COR-L47 (cell line): ENCODE measurements at regions not wholly inside any gene's neighbourhood (a gene's known extent, or its start where the extent isn't known, plus 50 kb on each side); places are given as distances from the start of the nearest gene placed in this dataset.
"Not testable (repeated sequence)": the region's sequence is repeated elsewhere in the genome, so short reads cannot be mapped to it uniquely, and the experiment has no call there.

ENCODE experiments used
- DNase-seq: peaks from one replicate; lab custom pipeline; 2025; lab: John Stamatoyannopoulos, UW

- no peak for DNase-seq
Observed at GRCh38 chr12:88889326-88890110, 309.2 kb upstream of the KITLG start.

DNA sequence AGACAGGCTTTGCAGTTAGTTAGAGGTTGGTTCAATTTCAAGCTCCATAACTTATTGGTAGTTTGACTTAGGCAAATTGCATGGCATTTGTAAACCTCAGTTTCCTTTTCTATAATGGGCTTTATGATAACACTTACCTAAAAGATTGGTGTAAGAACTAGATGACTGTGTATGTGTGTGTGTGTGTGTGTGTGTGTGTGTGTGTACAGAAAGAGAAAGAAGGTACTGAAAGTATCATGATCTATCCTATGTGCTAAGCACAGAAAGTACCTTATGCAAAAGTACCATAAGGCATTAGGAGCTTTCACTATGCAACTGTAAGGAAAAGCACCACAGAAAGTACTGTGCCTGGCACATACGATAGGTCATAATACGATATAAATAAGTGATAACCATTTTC is 304.3 kb upstream of the KITLG start:
- no peak for DNase-seq

DNA sequence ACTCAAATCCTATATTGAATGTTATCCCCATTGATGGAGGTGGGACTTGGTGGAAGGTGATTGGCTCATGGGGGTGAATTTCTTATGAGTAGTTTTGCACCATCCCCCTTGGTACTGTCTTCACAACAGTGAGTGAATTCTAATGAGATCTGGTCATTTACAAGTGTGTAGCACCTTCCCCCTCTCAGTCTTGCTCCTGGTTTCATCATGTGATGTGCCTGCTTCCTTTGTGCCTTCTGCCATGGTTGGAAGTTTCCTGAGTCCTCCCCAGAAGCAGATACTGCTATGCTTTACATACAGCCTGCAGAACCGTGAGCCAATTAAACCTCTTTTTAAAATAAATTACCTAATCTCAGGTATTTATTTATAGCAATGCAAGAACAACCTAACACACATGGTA is 302.4 kb upstream of the KITLG start:
- no peak for DNase-seq

DNA sequence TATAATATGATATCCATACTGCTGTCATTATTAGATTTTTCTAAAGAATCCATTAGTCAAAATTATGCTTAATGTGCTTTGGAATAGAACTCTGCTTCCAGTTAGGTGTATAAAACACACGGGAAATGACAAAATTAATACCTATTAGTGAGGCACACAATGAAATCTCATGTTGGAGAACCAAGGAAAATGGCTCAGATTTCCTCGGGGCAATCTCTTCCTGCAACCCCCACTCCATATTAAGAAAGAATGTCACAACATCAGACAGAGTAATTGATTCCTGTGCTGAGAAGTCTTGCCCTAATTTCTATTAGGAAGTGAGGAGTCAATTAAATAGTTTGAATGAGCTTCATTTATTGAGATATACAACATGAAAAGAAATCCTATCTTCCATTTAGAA is 299.8 kb upstream of the KITLG start:
- DNase-seq: no peak

DNA sequence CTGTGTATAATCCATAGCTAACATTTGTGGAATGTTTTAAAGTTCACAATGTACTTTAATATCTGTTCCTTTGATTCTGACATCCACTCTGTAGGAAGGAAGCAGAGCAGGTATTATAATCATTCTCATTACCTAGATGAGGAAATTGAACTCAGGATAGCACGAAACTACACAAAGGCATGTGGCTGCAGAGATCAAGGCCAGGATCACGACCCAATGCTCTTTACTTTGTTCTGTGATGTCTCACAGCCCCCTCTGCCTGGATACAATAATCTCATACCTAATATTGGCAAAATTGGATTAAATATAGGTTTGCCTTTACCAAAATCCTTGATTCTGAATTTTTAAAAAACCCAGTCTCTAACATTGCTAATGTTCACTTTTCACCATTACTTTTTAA is 298.0 kb upstream of the KITLG start:
- DNase-seq: no peak

DNA sequence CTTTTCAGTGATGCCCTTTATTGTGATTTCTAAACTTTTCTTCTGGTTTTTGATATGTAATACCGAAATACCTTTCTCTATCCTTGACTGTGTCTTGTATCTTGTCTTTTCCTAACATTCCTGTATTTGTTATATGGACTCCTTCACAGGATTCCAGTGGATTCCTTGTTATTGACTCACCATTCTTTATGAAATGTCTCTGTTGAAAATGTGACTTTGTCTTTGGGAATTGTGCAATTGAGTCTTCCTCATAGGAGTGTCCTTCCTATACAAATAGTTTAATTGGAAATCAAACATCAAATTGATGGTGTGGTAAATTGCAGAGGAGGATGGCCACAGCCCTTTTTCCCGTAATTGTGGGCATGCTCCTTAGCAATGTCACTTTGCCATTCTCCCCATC is 296.6 kb upstream of the KITLG start:
- no peak for DNase-seq

DNA sequence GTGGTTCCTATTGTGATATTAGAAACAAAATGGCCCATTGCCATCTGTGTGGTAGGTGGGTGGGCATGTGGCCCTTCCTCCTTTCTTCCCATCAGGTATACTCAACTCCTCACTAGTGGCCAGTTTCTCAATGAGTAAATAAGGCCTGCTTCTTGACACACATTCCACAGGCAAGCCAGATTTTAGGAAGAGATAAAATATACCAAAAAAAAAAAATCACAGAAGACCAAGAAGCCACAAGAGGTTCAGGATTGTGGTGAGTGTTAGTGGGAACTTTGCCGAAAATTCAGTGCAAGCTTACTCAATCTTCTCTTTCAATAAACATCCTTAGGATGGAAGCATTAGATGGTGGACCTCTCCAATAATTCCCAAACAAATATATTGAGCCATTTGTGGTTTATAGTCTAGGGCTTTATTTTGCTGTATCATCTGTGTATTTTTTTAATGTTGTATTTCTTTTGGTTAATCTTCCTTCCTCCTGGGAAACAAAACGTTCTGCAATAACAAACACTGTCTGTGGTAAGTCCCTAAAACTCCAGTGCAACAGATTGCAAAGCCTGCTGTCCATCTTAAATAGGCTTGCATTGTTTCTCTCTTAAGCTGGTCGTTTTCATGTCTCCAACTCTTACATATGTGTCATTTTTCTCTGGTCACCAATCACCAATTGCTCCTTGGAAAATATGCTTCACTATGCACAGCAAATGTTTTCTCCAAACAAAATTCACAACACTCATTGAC is 289.9 kb upstream of the KITLG start:
- no peak for DNase-seq

DNA sequence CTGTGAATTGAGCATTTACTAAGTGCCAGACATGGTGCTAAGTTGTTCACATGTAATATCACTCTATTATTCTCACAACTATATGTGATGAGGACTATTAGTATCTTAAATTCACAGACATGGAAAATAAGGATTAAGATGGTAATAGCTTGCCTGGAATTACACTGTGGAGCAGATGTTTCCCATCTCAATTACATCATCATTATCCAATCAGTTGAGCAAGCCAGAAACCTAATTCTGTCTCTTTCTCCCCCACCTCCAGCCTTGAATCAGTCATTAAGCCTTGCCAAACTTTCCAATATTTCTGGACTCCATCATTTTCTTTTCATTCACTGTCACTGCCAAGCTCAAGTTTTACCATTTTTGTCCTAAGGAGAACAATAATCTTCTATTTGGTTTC is 287.8 kb upstream of the KITLG start:
- DNase-seq: no peak

DNA sequence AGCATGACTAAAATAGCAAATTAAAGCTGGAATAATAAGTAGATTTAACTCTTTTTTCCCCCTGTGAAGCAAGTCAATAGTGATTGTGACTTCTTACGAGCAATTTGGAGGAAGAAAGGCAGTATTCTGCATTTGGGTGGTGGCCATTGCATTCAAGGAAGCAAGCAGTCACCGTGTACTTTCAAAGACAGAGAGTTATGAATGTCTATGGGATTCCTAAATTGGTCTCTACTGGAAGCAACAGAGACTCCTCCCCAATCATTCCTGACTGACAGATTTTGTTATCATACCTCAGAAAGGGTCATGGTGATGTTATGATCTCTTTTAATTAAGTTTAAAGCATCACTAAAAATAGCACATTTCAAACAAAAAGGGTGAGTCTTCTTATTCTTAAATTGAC is 287.2 kb upstream of the KITLG start:
- DNase-seq: no peak

GRCh38 chr12:88866881-88867280 is 286.6 kb upstream of the KITLG start:
- DNase-seq: no peak

GRCh38 chr12:88865537-88865936 is 285.3 kb upstream of the KITLG start:
- no peak for DNase-seq

GRCh38 chr12:88860851-88861250 is 280.6 kb upstream of the KITLG start:
- DNase-seq: no peak

- no peak for DNase-seq
Observed at GRCh38 chr12:88856201-88856600, 275.9 kb upstream of the KITLG start.

- no peak for DNase-seq
Observed at GRCh38 chr12:88855301-88855700, 275.0 kb upstream of the KITLG start.

DNA sequence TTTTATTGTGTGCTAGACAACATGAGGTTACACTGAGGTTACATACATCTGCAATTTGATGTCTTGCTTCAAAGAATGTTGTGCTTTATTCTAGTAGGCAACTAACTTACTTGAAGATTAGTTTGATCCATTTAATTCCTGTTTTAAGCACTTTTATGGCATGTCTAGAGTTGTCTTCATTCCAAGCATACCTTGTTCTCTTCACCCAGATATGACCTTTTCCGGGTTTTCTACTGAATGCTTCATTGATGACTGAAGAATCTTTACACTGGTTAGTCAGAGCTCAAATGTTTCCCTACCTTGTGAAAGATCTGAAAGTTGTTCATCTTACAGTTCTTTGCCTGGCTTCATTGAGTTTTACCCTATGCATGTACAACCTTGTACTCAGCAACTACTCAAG is 274.0 kb upstream of the KITLG start:
- no peak for DNase-seq

- DNase-seq: not testable (repeated sequence)
Observed at GRCh38 chr12:88847246-88847645, 267.0 kb upstream of the KITLG start.

DNA sequence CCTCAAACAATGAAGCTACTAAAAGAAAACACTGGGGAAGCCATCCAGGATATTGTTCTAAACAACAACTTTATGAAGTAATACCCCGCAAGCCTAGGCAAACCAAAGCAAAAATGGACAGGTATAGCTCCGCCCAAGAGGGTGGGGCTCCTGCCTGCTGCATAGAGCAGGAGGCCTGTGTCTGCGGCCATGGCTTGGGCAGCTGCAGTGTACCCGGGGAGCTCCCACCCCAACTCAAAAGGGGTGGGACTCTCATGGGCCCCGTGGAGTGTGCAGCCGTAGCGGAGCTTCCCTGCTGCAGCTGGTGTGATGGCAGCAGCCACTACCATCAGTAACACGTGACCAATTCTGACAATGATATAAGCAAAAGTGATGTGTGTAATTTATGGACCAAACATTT is 264.2 kb upstream of the KITLG start:
- DNase-seq: no peak

DNA sequence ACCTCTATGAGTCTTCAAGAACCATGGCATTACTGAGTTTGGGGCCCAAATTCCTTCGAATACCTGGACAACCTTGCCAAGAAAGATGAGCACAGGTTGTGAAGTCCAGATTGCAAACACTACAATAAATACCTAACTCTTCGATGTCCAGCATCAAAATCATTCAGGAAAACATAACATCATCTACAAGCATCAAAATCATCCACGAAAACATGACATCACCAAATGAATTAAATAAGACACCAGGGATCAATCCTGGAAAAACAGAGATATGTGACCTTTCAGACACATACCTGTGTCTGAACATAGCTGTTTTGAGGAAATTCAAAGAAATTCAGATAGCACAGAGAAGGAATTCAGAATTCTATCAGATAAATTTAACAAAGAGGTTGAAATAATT is 262.0 kb upstream of the KITLG start:
- no peak for DNase-seq

- no peak for DNase-seq
Observed at GRCh38 chr12:88839486-88839885, 259.2 kb upstream of the KITLG start.

- no peak for DNase-seq
Observed at GRCh38 chr12:88836156-88836555, 255.9 kb upstream of the KITLG start.

DNA sequence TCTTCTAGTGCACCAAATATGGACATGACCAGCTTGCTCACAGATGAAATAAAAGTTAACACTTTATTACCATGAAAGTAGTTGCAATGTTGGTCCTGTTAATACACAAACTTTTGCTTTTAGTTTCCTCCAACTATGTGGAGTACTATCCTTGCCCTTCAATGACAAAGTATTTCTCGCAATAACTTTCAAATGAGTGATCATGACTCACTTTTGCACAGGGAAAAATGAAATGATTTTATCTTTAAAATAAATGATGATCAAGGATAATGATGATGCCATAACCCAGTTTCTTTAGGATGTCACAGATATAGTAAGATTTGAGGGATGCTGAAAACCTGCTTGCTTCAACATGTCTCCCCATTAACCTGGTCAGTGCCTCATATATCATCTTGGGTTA is 254.0 kb upstream of the KITLG start:
- DNase-seq: no peak

- DNase-seq: no peak
Observed at GRCh38 chr12:88833641-88834116, 253.4 kb upstream of the KITLG start.

- not testable (repeated sequence) for DNase-seq
Observed at GRCh38 chr12:88828537-88828936, 248.3 kb upstream of the KITLG start.

- no peak for DNase-seq
Observed at GRCh38 chr12:88820012-88820411, 239.7 kb upstream of the KITLG start.
